Tibial nerve (tissue), 3 donors: ENCODE measurements at regions not wholly inside any gene's neighbourhood (a gene's known extent, or its start where the extent isn't known, plus 50 kb on each side); places are given as distances from the start of the nearest gene placed in this dataset.

Experiments
- POLR2A ChIP-seq, 2 donors: fragments of 450-650 bp; IDR thresholded peaks; one replicate each; pipeline ENCODE4 v1.6.1; 2017; ENCODE audit warnings: antibody characterized with exemption in 2 of 2, mild to moderate bottlenecking in 2 of 2, moderate library complexity in 2 of 2
- TF ChIP-seq, protein P1 (sequence below), 5 experiments: fragments of 200-600 bp in 3 of 5; fragments of 450-650 bp in 2 of 5; sonication (generic) in 3 of 5; IDR thresholded peaks; one replicate each; pipeline ENCODE4 v1.5.1; 2016 to 2019; ENCODE audit warnings: antibody characterized with exemption in 5 of 5, mild to moderate bottlenecking in 3 of 5, moderate library complexity in 2 of 5

DNA sequence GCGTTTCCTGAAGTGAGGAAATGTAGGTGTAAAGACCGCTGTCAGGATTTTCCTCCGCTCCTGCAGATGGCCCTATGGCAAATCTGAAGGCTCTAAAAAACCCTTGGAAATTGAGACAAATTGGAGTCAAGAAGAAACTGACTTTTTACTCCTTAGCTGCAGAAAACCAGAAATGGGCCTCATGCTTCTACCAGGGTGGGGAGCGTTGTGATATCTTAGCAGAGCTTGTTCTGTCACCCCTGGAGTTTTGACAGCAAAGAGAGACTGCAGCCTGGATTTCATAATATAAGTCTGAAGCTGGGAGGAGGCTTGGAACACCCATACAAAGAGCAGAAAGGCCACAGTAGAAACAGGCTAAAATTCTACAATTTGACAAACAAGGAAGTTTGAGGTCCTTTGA lies 283.0 kb upstream of the PLSCR5 start:
- TF ChIP-seq, protein P1, sequence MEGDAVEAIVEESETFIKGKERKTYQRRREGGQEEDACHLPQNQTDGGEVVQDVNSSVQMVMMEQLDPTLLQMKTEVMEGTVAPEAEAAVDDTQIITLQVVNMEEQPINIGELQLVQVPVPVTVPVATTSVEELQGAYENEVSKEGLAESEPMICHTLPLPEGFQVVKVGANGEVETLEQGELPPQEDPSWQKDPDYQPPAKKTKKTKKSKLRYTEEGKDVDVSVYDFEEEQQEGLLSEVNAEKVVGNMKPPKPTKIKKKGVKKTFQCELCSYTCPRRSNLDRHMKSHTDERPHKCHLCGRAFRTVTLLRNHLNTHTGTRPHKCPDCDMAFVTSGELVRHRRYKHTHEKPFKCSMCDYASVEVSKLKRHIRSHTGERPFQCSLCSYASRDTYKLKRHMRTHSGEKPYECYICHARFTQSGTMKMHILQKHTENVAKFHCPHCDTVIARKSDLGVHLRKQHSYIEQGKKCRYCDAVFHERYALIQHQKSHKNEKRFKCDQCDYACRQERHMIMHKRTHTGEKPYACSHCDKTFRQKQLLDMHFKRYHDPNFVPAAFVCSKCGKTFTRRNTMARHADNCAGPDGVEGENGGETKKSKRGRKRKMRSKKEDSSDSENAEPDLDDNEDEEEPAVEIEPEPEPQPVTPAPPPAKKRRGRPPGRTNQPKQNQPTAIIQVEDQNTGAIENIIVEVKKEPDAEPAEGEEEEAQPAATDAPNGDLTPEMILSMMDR (IDR thresholded peaks at IDR 0.05) = no peak
- TF ChIP-seq POLR2A (IDR thresholded peaks at IDR 0.05) = no peak
